K562 (cell line): ENCODE measurements at regions not wholly inside any gene's neighbourhood (a gene's known extent, or its start where the extent isn't known, plus 50 kb on each side); places are given as distances from the start of the nearest gene placed in this dataset.
"Not testable (repeated sequence)": the region's sequence is repeated elsewhere in the genome, so short reads cannot be mapped to it uniquely, and the experiment has no call there.

Experiments
- CHD2 ChIP-seq: IDR thresholded peaks from 2 replicates; pipeline ENCODE4 v1.6.1; 2011; ENCODE audit warnings: low read depth, low read length
- CTCF ChIP-seq, 3 experiments: IDR thresholded peaks in 2 of 3; conservative IDR thresholded peaks in 1 of 3; 2 replicates each; pipeline ENCODE4 v1.5.1; 2011 to 2012; ENCODE audit warnings: low read length in 3 of 3, mild to moderate bottlenecking in 3 of 3, control low read depth in 2 of 3, improper control_type of control experiment in 1 of 3, inconsistent platforms in 1 of 3, low read depth in 1 of 3, mixed read lengths in 1 of 3, moderate library complexity in 1 of 3; ENCODE audit not compliant: insufficient read depth in 2 of 3
- EHMT2 ChIP-seq: fragments of 450-650 bp; IDR thresholded peaks from 2 replicates; pipeline ENCODE4 v1.6.1; 2018; ENCODE audit warnings: antibody characterized with exemption
- GABPA ChIP-seq: fragments of 200-800 bp; sonication (Bioruptor generic); conservative IDR thresholded peaks from 2 replicates; pipeline ENCODE4 v1.6.1; 2016; ENCODE audit warnings: low read depth, missing genetic modification characterization, missing compliant biosample characterization
- GATA2 ChIP-seq: sonication (generic); formaldehyde crosslinking; IDR thresholded peaks from 2 replicates; pipeline ENCODE4 v1.4.0; 2020; ENCODE audit warnings: mild to moderate bottlenecking, missing genetic modification reagents
- GTF2F1 ChIP-seq: IDR thresholded peaks from 2 replicates; pipeline ENCODE4 v1.6.1; 2011; ENCODE audit warnings: low read depth, low read length, improper control_type of control experiment
- MAX ChIP-seq: sonication (generic); formaldehyde crosslinking; IDR thresholded peaks from 2 replicates; pipeline ENCODE4 v1.9.0; 2022; ENCODE audit warnings: mild to moderate bottlenecking, missing genetic modification reagents
- NFE2 ChIP-seq: IDR thresholded peaks from 2 replicates; pipeline ENCODE4 v1.6.1; 2014; ENCODE audit warnings: antibody characterized with exemption, low read depth
- NFYB ChIP-seq: IDR thresholded peaks from 2 replicates; pipeline ENCODE4 v1.6.1; 2011; ENCODE audit warnings: mild to moderate bottlenecking, moderate library complexity; ENCODE audit not compliant: insufficient read length; ENCODE audit errors: extremely low read depth
- TGIF2 ChIP-seq: sonication (generic); formaldehyde crosslinking; IDR thresholded peaks from 2 replicates; pipeline ENCODE4 v1.8.1; 2022; ENCODE audit warnings: mild to moderate bottlenecking, missing genetic modification reagents, moderate library complexity
- TRIM24 ChIP-seq, 2 experiments: fragments of 450-650 bp; IDR thresholded peaks; 2 replicates each; pipeline ENCODE4 v1.6.1; 2016

- not testable (repeated sequence) for TF ChIP-seq GATA2 (CRISPR knock-in tag); NFYB; GABPA; GTF2F1; TGIF2 (CRISPR knock-in tag); CHD2; EHMT2; NFE2; CTCF (IDR thresholded peaks at IDR 0.05 in 2 of 3, conservative IDR thresholded peaks at IDR 0.05 in 1 of 3; ENCODE audit: insufficient read depth in 2 of 3, low read depth in 1 of 3, low read length in 3 of 3); MAX (CRISPR knock-in tag); TRIM24 (IDR thresholded peaks at IDR 0.05)
These were observed 5301.4 kb upstream of the TPTE start for GRCh38 chr21:5219988-5220387.
